ENCODE measurements at regions not wholly inside any gene's neighbourhood (a gene's known extent, or its start where the extent isn't known, plus 50 kb on each side); places are given as distances from the start of the nearest gene placed in this dataset.

- no peak overlapping the region for H3K4me3 ChIP-seq (ENCODE audit: low read depth, low read length)
- TF ChIP-seq, protein P1, sequence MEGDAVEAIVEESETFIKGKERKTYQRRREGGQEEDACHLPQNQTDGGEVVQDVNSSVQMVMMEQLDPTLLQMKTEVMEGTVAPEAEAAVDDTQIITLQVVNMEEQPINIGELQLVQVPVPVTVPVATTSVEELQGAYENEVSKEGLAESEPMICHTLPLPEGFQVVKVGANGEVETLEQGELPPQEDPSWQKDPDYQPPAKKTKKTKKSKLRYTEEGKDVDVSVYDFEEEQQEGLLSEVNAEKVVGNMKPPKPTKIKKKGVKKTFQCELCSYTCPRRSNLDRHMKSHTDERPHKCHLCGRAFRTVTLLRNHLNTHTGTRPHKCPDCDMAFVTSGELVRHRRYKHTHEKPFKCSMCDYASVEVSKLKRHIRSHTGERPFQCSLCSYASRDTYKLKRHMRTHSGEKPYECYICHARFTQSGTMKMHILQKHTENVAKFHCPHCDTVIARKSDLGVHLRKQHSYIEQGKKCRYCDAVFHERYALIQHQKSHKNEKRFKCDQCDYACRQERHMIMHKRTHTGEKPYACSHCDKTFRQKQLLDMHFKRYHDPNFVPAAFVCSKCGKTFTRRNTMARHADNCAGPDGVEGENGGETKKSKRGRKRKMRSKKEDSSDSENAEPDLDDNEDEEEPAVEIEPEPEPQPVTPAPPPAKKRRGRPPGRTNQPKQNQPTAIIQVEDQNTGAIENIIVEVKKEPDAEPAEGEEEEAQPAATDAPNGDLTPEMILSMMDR (IDR thresholded peaks at IDR 0.05; ENCODE audit: control insufficient read depth, extremely low read depth, insufficient read depth), result no peak
Observed at GRCh38 chr13:44301639-44302015, 72.0 kb upstream of the SERP2 start.

DNA sequence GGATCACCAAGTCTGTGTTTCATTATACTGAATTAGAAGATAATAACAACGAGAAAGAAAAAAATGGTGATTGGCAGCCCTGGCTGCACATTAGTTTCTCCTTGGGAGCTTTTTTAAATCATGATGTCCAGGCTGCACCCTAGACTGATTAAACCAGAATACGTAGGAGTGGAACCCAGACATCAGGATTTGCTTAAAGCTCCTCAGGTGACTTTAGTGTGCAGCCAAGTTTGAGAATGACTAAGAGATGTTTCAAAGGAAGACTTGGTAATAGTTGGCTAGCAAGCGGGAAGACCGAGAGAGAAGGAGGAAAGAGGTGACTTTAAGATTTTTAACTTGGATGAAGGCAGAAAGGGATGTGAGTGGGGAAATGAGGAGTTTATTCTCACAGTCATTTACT is 71.4 kb upstream of the SERP2 start:
- TF ChIP-seq, protein P1 (IDR thresholded peaks at IDR 0.05; ENCODE audit: control insufficient read depth, extremely low read depth, insufficient read depth), result no peak
- DNase-seq (ENCODE audit: low read depth), result no peak
- no peak overlapping the region for H3K4me3 ChIP-seq (ENCODE audit: low read depth, low read length)

More at GRCh38 chr13:44301639-44302015, 72.0 kb upstream of the SERP2 start:
- no peak for DNase-seq (ENCODE audit: low read depth)

DNA sequence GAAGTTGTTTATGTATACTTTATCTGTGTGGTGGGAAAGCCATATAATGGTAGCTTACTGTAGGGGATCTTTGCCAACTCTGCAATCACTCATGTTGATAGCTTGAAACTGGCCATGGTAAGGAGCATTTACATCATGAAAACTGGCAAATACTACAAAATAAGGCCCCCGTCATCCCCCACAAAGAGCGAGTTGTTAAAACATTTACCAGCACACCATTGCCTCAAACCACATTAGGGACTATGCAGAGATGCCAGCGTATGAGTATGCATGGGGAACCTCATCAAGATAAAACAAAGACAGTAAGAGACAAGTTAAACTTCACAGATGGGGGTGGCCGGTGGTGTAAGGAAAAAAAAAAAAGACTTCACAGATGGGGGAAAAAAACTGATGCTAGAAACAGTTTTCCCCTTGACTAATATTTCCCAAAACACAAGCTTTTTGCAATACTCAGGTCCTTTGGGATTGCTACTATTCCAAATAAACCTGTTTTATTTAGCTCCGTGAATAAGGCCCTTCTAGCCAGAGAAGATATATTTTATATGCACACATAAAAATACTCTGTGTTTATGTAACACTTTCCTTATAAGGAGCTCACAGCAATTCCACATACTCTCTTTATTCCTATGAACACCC is 70.6 kb upstream of the SERP2 start:
- no peak for DNase-seq (ENCODE audit: low read depth)
- no peak overlapping the region for H3K4me3 ChIP-seq (ENCODE audit: low read depth, low read length)
- TF ChIP-seq, protein P1 (IDR thresholded peaks at IDR 0.05; ENCODE audit: control insufficient read depth, extremely low read depth, insufficient read depth), result no peak

GRCh38 chr13:44303681-44304432 is 69.8 kb upstream of the SERP2 start:
- TF ChIP-seq, protein P1 (IDR thresholded peaks at IDR 0.05; ENCODE audit: control insufficient read depth, extremely low read depth, insufficient read depth), result no peak
- DNase-seq (ENCODE audit: low read depth), result no peak
- no peak overlapping the region for H3K4me3 ChIP-seq (ENCODE audit: low read depth, low read length)

- DNase-seq (ENCODE audit: low read depth), result no peak
- TF ChIP-seq, protein P1 (IDR thresholded peaks at IDR 0.05; ENCODE audit: control insufficient read depth, extremely low read depth, insufficient read depth), result no peak
- no peak overlapping the region for H3K4me3 ChIP-seq (ENCODE audit: low read depth, low read length)
Observed at GRCh38 chr13:44304433-44304725, 69.2 kb upstream of the SERP2 start.

- TF ChIP-seq, protein P1 (IDR thresholded peaks at IDR 0.05; ENCODE audit: control insufficient read depth, extremely low read depth, insufficient read depth), result no peak
Observed at GRCh38 chr13:44305286-44305685, 68.3 kb upstream of the SERP2 start.

More at GRCh38 chr13:44305286-44305685, 68.3 kb upstream of the SERP2 start:
- DNase-seq (ENCODE audit: low read depth), result no peak
- H3K4me3 ChIP-seq (ENCODE audit: low read depth, low read length), result no peak overlapping the region

Data from LNCaP clone FGC (cell line).